GM23338 (cell line): ENCODE measurements at regions not wholly inside any gene's neighbourhood (a gene's known extent, or its start where the extent isn't known, plus 50 kb on each side); places are given as distances from the start of the nearest gene placed in this dataset.

Experiments used
- ATAC-seq: fragments of 200-7000 bp; cut with Tn5 transposase; 3 replicates; pipeline ENCODE4 v1.9.1; 2020
- DNase-seq: peaks from one replicate; pipeline ENCODE4 v3.0.0-alpha.2; 2015; ENCODE audit warnings: low spot score
- H2AFZ ChIP-seq: fragments of 200-600 bp; sonication (generic); 2 replicates; pipeline ENCODE4 v1.8.0; 2016; ENCODE audit warnings: antibody characterized with exemption, mild to moderate bottlenecking, moderate library complexity
- H3F3A ChIP-seq: fragments of 200-600 bp; sonication (generic); replicated peaks from 2 replicates; pipeline ENCODE4 v1.8.0; 2017; ENCODE audit warnings: antibody characterized with exemption, mixed run types, low read depth
- H3K27ac ChIP-seq: fragments of 200-600 bp; sonication (generic); 2 replicates; pipeline ENCODE4 v1.6.1; 2016; ENCODE audit warnings: low read depth
- H3K27me3 ChIP-seq: fragments of 200-600 bp; sonication (generic); 2 replicates; pipeline ENCODE4 v1.8.0; 2016; ENCODE audit warnings: mild to moderate bottlenecking, mixed run types, moderate library complexity; ENCODE audit not compliant: insufficient read depth
- H3K36me3 ChIP-seq: fragments of 200-600 bp; sonication (generic); 2 replicates; pipeline ENCODE4 v1.8.0; 2016; ENCODE audit warnings: mild to moderate bottlenecking; ENCODE audit not compliant: insufficient read depth
- H3K4me1 ChIP-seq: fragments of 200-600 bp; sonication (generic); 2 replicates; pipeline ENCODE4 v1.8.0; 2016; ENCODE audit warnings: mild to moderate bottlenecking, moderate library complexity; ENCODE audit not compliant: insufficient read depth
- H3K4me2 ChIP-seq: fragments of 200-600 bp; sonication (generic); 2 replicates; pipeline ENCODE4 v1.7.1; 2017; ENCODE audit warnings: mixed run types
- H3K4me3 ChIP-seq: fragments of 200-600 bp; sonication (generic); 2 replicates; pipeline ENCODE4 v1.6.1; 2016; ENCODE audit warnings: mixed run types
- H3K79me2 ChIP-seq: fragments of 200-600 bp; sonication (generic); replicated peaks from 2 replicates; pipeline ENCODE4 v1.8.0; 2017; ENCODE audit warnings: mild to moderate bottlenecking; ENCODE audit not compliant: insufficient read depth
- H3K9me2 ChIP-seq: fragments of 200-600 bp; sonication (generic); 2 replicates; pipeline ENCODE4 v1.8.0; 2017; ENCODE audit not compliant: insufficient read depth
- H4K20me1 ChIP-seq: fragments of 200-600 bp; sonication (generic); replicated peaks from 2 replicates; pipeline ENCODE4 v1.8.0; 2017; ENCODE audit warnings: mild to moderate bottlenecking; ENCODE audit not compliant: insufficient read depth
- H3K27ac Mint-ChIP-seq: 2 replicates; pipeline ENCODE4 v1.8.0; 2020; ENCODE audit warnings: inconsistent platforms, mild to moderate bottlenecking, moderate library complexity, mixed read lengths
- H3K27me3 Mint-ChIP-seq: 3 replicates; pipeline ENCODE4 v1.8.0; 2022; ENCODE audit warnings: low read depth, mild to moderate bottlenecking, moderate library complexity, mixed read lengths, inconsistent platforms; ENCODE audit not compliant: insufficient read depth, poor library complexity
- H3K36me3 Mint-ChIP-seq: 3 replicates; pipeline ENCODE4 v1.8.0; 2021; ENCODE audit warnings: low read depth, mild to moderate bottlenecking, inconsistent platforms, moderate library complexity, mixed read lengths
- H3K4me1 Mint-ChIP-seq: 3 replicates; pipeline ENCODE4 v1.8.0; 2020; ENCODE audit warnings: mild to moderate bottlenecking, inconsistent platforms, mixed read lengths
- H3K4me3 Mint-ChIP-seq: 3 replicates; pipeline ENCODE4 v1.8.0; 2021; ENCODE audit warnings: moderate library complexity, mild to moderate bottlenecking, inconsistent platforms, mixed read lengths
- H3K9me3 Mint-ChIP-seq: 3 replicates; pipeline ENCODE4 v1.8.0; 2020; ENCODE audit warnings: moderate library complexity, mild to moderate bottlenecking, inconsistent platforms, mixed read lengths
- CREB1 ChIP-seq: fragments of 250-450 bp; sonication (Bioruptor Pico); IDR thresholded peaks from 2 replicates; pipeline ENCODE4 v1.5.0; 2020; ENCODE audit warnings: low read depth, mild to moderate bottlenecking, moderate library complexity
- CTCF ChIP-seq, 2 experiments: fragments of 200-600 bp in 1 of 2; sonication (generic) in 1 of 2; conservative IDR thresholded peaks; 2 replicates each; pipeline versions ENCODE4 v1.5.1 to v1.6.1; 2016 to 2017; ENCODE audit warnings: antibody characterized with exemption in 2 of 2, low read depth in 2 of 2, mild to moderate bottlenecking in 2 of 2, moderate library complexity in 1 of 2
- ETS1 ChIP-seq: IDR thresholded peaks from 2 replicates; pipeline ENCODE4 v1.6.1; 2016; ENCODE audit warnings: antibody characterized with exemption
- EZH2 ChIP-seq: fragments of 200-600 bp; sonication (generic); IDR thresholded peaks from one replicate; pipeline ENCODE4 v1.8.0; 2017; ENCODE audit warnings: antibody characterized with exemption, mild to moderate bottlenecking, low read depth; ENCODE audit not compliant: unreplicated experiment
- EZH2phosphoT487 ChIP-seq: fragments of 200-600 bp; sonication (generic); IDR thresholded peaks from one replicate; pipeline ENCODE4 v1.8.1; 2018; ENCODE audit warnings: antibody characterized with exemption; ENCODE audit not compliant: unreplicated experiment
- NANOG ChIP-seq: IDR thresholded peaks from 2 replicates; pipeline ENCODE4 v1.6.1; 2016; ENCODE audit warnings: antibody characterized with exemption, borderline replicate concordance
- POLR2AphosphoS5 ChIP-seq: IDR thresholded peaks from 2 replicates; pipeline ENCODE4 v1.6.1; 2016; ENCODE audit warnings: antibody characterized with exemption, low read depth
- REST ChIP-seq: IDR thresholded peaks from one replicate; pipeline ENCODE4 v1.6.1; 2018; ENCODE audit warnings: antibody characterized with exemption; ENCODE audit not compliant: unreplicated experiment
- STAT1 ChIP-seq: IDR thresholded peaks from one replicate; pipeline ENCODE4 v1.6.1; 2016; ENCODE audit warnings: antibody characterized with exemption; ENCODE audit not compliant: unreplicated experiment
- ZNF114 ChIP-seq: fragments of 250-450 bp; sonication (Bioruptor Pico); IDR thresholded peaks from 2 replicates; pipeline ENCODE4 v1.5.0; 2020; ENCODE audit warnings: mild to moderate bottlenecking, moderate library complexity
- ZNF331 ChIP-seq: fragments of 250-450 bp; sonication (Bioruptor Pico); IDR thresholded peaks from 2 replicates; pipeline ENCODE4 v1.5.0; 2020; ENCODE audit warnings: low read depth, mild to moderate bottlenecking, moderate library complexity
- ZNF462 ChIP-seq: fragments of 250-450 bp; sonication (Bioruptor Pico); IDR thresholded peaks from 2 replicates; pipeline ENCODE4 v1.5.0; 2020; ENCODE audit warnings: mild to moderate bottlenecking, moderate library complexity

- no peaks in the 10 kb centered on the region for H3K27me3 ChIP-seq
- H3K36me3 ChIP-seq: no peaks in the 10 kb centered on the region
- no peak overlapping the region for H2AFZ ChIP-seq
- TF ChIP-seq CREB1: no peak
- TF ChIP-seq EZH2phosphoT487: no peak
- no peak for TF ChIP-seq EZH2
- TF ChIP-seq REST: no peak
- TF ChIP-seq NANOG: no peak
- TF ChIP-seq STAT1: no peak
- TF ChIP-seq ZNF331 (CRISPR knock-in tag): no peak
- TF ChIP-seq POLR2AphosphoS5: no peak
- TF ChIP-seq ETS1: no peak
- TF ChIP-seq ZNF114 (CRISPR knock-in tag): no peak
- no peak for TF ChIP-seq CTCF (conservative IDR thresholded peaks at IDR 0.05; ENCODE audit: low read depth in 2 of 2)
- no peak for TF ChIP-seq ZNF462 (CRISPR knock-in tag)
- Mint-ChIP-seq H3K36me3 (no peaks in the 10 kb centered on the region), H3K27me3 (no peaks in the 10 kb centered on the region), H3K9me3 (no peaks in the 10 kb centered on the region), H3K4me3 (no peak overlapping the region), H3K4me1 (no peaks in the 10 kb centered on the region), H3K27ac (no peak overlapping the region)
- no peaks in the 10 kb centered on the region for H3K79me2 ChIP-seq
- no peak overlapping the region for H3K4me2 ChIP-seq
- no peaks in the 10 kb centered on the region for H3F3A ChIP-seq
- DNase-seq (no peak), ATAC-seq (no peak)
- H3K9me2 ChIP-seq: no peaks in the 10 kb centered on the region
- H3K4me3 ChIP-seq: no peak overlapping the region
- no peaks in the 10 kb centered on the region; the same call in 1 of the 2 replicates for H4K20me1 ChIP-seq
- H3K27ac ChIP-seq: no peak overlapping the region
- H3K4me1 ChIP-seq: no peaks in the 10 kb centered on the region
These were observed 290.0 kb downstream of the KCTD12 start for GRCh38 chr13:76596216-76596615.
